IMR-90 (cell line): ENCODE measurements at regions not wholly inside any gene's neighbourhood (a gene's known extent, or its start where the extent isn't known, plus 50 kb on each side); places are given as distances from the start of the nearest gene placed in this dataset.

Source experiments
- ATAC-seq: fragments of 200-7000 bp; cut with Tn5 transposase; 2 replicates; pipeline ENCODE4 v1.9.1; 2020; ENCODE audit warnings: low read depth, mild to moderate bottlenecking, moderate library complexity
- BruUV-seq: library from RNA; stranded (reverse); fragments of 400-500 nt; replicated peaks from 2 replicates; lab custom pipeline; 2021; lab: Mats Ljungman, UMichigan
- CTCF ChIA-PET: fragments of 300-600 bp; formaldehyde crosslinking; extraction: SDS; loops from one replicate; lab custom pipeline; 2021; ENCODE audit warnings: antibody characterized with exemption; lab: Yijun Ruan, JAX
- POLR2A ChIA-PET: fragments of 300-600 bp; sonication (Branson Sonifier 250); formaldehyde crosslinking; loops from one replicate; lab custom pipeline; 2022; ENCODE audit warnings: antibody characterized with exemption; ENCODE audit not compliant: unreplicated experiment; lab: Charles Lee
- DNase-seq: peaks from one replicate; pipeline ENCODE4 v3.0.0; 2013
- H2AFZ ChIP-seq: replicated peaks from 2 replicates; pipeline ENCODE3; 2013; ENCODE audit warnings: low read length, mild to moderate bottlenecking; ENCODE audit not compliant: poor library complexity
- H2AK5ac ChIP-seq: 2 replicates; pipeline ENCODE4 v1.6.1; 2013; ENCODE audit warnings: low read depth, low read length, inconsistent platforms
- H2AK9ac ChIP-seq: replicated peaks from 2 replicates; pipeline ENCODE3; 2013; ENCODE audit warnings: mild to moderate bottlenecking, low read depth, low read length, moderate library complexity; ENCODE audit not compliant: poor library complexity
- H2BK120ac ChIP-seq: 2 replicates; pipeline ENCODE4 v1.6.1; 2013; ENCODE audit warnings: low read depth, low read length, inconsistent platforms
- H2BK15ac ChIP-seq: 3 replicates; pipeline ENCODE4 v1.6.1; 2013; ENCODE audit warnings: low read depth, low read length, inconsistent platforms
- H2BK20ac ChIP-seq: 2 replicates; pipeline ENCODE4 v1.6.1; 2013; ENCODE audit warnings: low read depth, mild to moderate bottlenecking, inconsistent platforms, low read length, moderate library complexity
- H2BK5ac ChIP-seq: 2 replicates; pipeline ENCODE4 v1.6.1; 2013; ENCODE audit warnings: mild to moderate bottlenecking, low read depth, low read length, inconsistent platforms; ENCODE audit not compliant: poor library complexity, severe bottlenecking
- H3K14ac ChIP-seq: replicated peaks from 2 replicates; pipeline ENCODE4 v1.6.1; 2013; ENCODE audit warnings: low read depth, low read length, inconsistent platforms
- H3K18ac ChIP-seq: 2 replicates; pipeline ENCODE4 v1.6.1; 2013; ENCODE audit warnings: low read depth, low read length, control low read depth
- H3K23ac ChIP-seq: 2 replicates; pipeline ENCODE4 v1.6.1; 2013; ENCODE audit warnings: low read depth, low read length, inconsistent platforms
- H3K27ac ChIP-seq: 2 replicates; pipeline ENCODE4 v1.5.1; 2013; ENCODE audit warnings: mild to moderate bottlenecking, control low read depth, low read length; ENCODE audit not compliant: insufficient read depth
- H3K27me3 ChIP-seq: 2 replicates; pipeline ENCODE4 v1.6.1; 2013; ENCODE audit warnings: low read length; ENCODE audit not compliant: control insufficient read depth, insufficient read depth
- H3K36me3 ChIP-seq: 2 replicates; pipeline ENCODE4 v1.6.1; 2013; ENCODE audit warnings: low read length, mixed read lengths; ENCODE audit not compliant: control insufficient read depth, insufficient read depth
- H3K4ac ChIP-seq: 2 replicates; pipeline ENCODE4 v1.6.1; 2013; ENCODE audit warnings: low read depth, low read length, inconsistent platforms
- H3K4me1 ChIP-seq: 2 replicates; pipeline ENCODE4 v1.6.1; 2013; ENCODE audit warnings: low read length, mixed read lengths; ENCODE audit not compliant: control insufficient read depth, insufficient read depth
- H3K4me2 ChIP-seq: 2 replicates; pipeline ENCODE4 v1.6.1; 2013; ENCODE audit warnings: low read depth, mild to moderate bottlenecking, control low read depth, low read length, moderate library complexity
- H3K4me3 ChIP-seq: 2 replicates; pipeline ENCODE4 v1.5.1; 2013; ENCODE audit warnings: low read depth, mild to moderate bottlenecking, control low read depth, low read length, moderate library complexity; ENCODE audit not compliant: insufficient read depth
- H3K56ac ChIP-seq: 2 replicates; pipeline ENCODE4 v1.6.1; 2013; ENCODE audit warnings: low read length, inconsistent platforms; ENCODE audit not compliant: insufficient read depth; ENCODE audit errors: extremely low read depth
- H3K79me1 ChIP-seq, 2 experiments: 2 replicates each; pipeline ENCODE4 v1.6.1; 2013; ENCODE audit warnings: low read length in 2 of 2, inconsistent platforms in 1 of 2, low read depth in 1 of 2
- H3K9ac ChIP-seq: 2 replicates; pipeline ENCODE4 v1.6.1; 2013; ENCODE audit warnings: low read depth, low read length, control low read depth
- H3K9me1 ChIP-seq: 2 replicates; pipeline ENCODE4 v1.6.1; 2013; ENCODE audit warnings: low read length, inconsistent platforms; ENCODE audit not compliant: insufficient read depth
- H3K9me3 ChIP-seq: 2 replicates; pipeline ENCODE4 v1.6.1; 2013; ENCODE audit warnings: low read length; ENCODE audit not compliant: control insufficient read depth, insufficient read depth
- H4K20me1 ChIP-seq: 2 replicates; pipeline ENCODE4 v1.6.1; 2013; ENCODE audit warnings: low read length, inconsistent platforms; ENCODE audit not compliant: insufficient read depth
- H4K5ac ChIP-seq: 2 replicates; pipeline ENCODE4 v1.6.1; 2013; ENCODE audit warnings: mild to moderate bottlenecking, low read depth, low read length, control low read depth
- H4K8ac ChIP-seq, 2 experiments: 2 replicates each; pipeline ENCODE4 v1.6.1; 2013; ENCODE audit warnings: low read depth in 2 of 2, low read length in 2 of 2, control low read depth in 1 of 2, inconsistent platforms in 1 of 2
- H4K91ac ChIP-seq: 2 replicates; pipeline ENCODE4 v1.6.1; 2013; ENCODE audit warnings: low read depth, low read length, inconsistent platforms; ENCODE audit not compliant: insufficient read depth
- BHLHE40 ChIP-seq: fragments of 150-350 bp; IDR thresholded peaks from 2 replicates; pipeline ENCODE4 v1.6.1; 2016; ENCODE audit warnings: mild to moderate bottlenecking, low read depth, low read length
- CHD1 ChIP-seq: IDR thresholded peaks from 2 replicates; pipeline ENCODE4 v1.6.1; 2012; ENCODE audit warnings: low read depth, low read length, improper control_type of control experiment
- FOS ChIP-seq: fragments of 150-350 bp; IDR thresholded peaks from 2 replicates; pipeline ENCODE4 v1.6.1; 2016; ENCODE audit warnings: low read depth, low read length
- MAFK ChIP-seq: IDR thresholded peaks from 2 replicates; pipeline ENCODE4 v1.6.1; 2012; ENCODE audit warnings: low read depth, low read length, improper control_type of control experiment
- MAZ ChIP-seq: IDR thresholded peaks from 2 replicates; pipeline ENCODE4 v1.6.1; 2012; ENCODE audit warnings: low read depth, mild to moderate bottlenecking, low read length, improper control_type of control experiment, moderate library complexity, borderline replicate concordance
- MXI1 ChIP-seq: IDR thresholded peaks from 2 replicates; pipeline ENCODE4 v1.6.1; 2012; ENCODE audit warnings: low read depth, mild to moderate bottlenecking, low read length, moderate library complexity, borderline replicate concordance
- POLR2A ChIP-seq: IDR thresholded peaks from 2 replicates; pipeline ENCODE4 v1.6.1; 2012; ENCODE audit warnings: mild to moderate bottlenecking, low read depth, low read length
- RAD21 ChIP-seq: IDR thresholded peaks from 2 replicates; pipeline ENCODE4 v1.6.1; 2012; ENCODE audit warnings: low read length, improper control_type of control experiment
- RCOR1 ChIP-seq: IDR thresholded peaks from 2 replicates; pipeline ENCODE4 v1.6.1; 2012; ENCODE audit warnings: mild to moderate bottlenecking, low read length, improper control_type of control experiment; ENCODE audit not compliant: insufficient replicate concordance
- RFX5 ChIP-seq: IDR thresholded peaks from 2 replicates; pipeline ENCODE4 v1.8.0; 2012; ENCODE audit warnings: low read depth, mild to moderate bottlenecking, low read length, moderate library complexity
- SMC3 ChIP-seq: fragments of 150-350 bp; IDR thresholded peaks from 2 replicates; pipeline ENCODE4 v1.6.1; 2016; ENCODE audit warnings: low read depth, mild to moderate bottlenecking, antibody characterized with exemption, low read length, moderate library complexity
- USF2 ChIP-seq: fragments of 150-350 bp; IDR thresholded peaks from 2 replicates; pipeline ENCODE4 v1.6.1; 2017; ENCODE audit warnings: mild to moderate bottlenecking, antibody characterized with exemption, low read length, low read depth
- WGBS, 2 experiments: methylation state at CpG; one replicate each; pipeline versions ENCODE4 v1.1.5 to v1.1.7; 2013; ENCODE audit warnings: missing lambda C conversion rate in 2 of 2; ENCODE audit not compliant: insufficient read length in 1 of 2; ENCODE audit errors: extremely low coverage in 2 of 2; 5-methylcytosine and 5-hydroxymethylcytosine counted together
- dilution Hi-C: fragments of 300-500 bp; cut with HindIII; formaldehyde crosslinking; loops from one replicate; pipeline ENCODE4 v1.14.3; 2018; ENCODE audit warnings: low sequenced_read_pairs; ENCODE audit not compliant: unreplicated experiment
- in situ Hi-C: fragments of 300-500 bp; cut with MboI; formaldehyde crosslinking; loops from 3 replicates; pipeline ENCODE4 v1.14.3; 2019; ENCODE audit warnings: low sequenced_read_pairs, inconsistent platforms, mixed read lengths
- intact Hi-C: fragments of 100-400 bp; cut with micrococcal nuclease; formaldehyde crosslinking; loops from 2 replicates; pipeline ENCODE4 v1.10.0; 2022
- TF ChIP-seq, protein P1 (sequence below): fragments of 150-350 bp; IDR thresholded peaks from 2 replicates; pipeline ENCODE4 v1.6.1; 2016; ENCODE audit warnings: low read depth, mild to moderate bottlenecking, low read length, moderate library complexity, borderline replicate concordance
- TF ChIP-seq, protein P2 (sequence below): conservative IDR thresholded peaks from 2 replicates; pipeline ENCODE4 v1.5.1; 2012; ENCODE audit warnings: mild to moderate bottlenecking, low read depth, low read length, improper control_type of control experiment

DNA sequence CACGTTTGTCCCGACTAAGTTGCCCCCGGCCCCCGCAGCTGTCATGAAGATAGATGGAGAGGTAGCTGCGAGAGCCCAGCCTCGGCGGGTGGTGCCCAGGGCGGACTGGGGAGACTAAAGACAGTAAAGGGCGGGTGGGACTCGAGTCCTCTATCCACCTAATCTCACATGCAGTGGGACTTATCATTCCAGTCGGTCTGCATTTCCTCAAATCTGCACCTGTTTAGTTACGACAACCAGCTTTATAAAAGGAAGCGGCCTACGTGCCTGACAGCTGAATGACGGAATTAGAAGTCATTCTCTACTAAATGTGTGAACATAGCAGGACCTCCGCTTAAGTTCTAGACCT is 109.8 kb upstream of the EGLN3 start:
- Histone ChIP-seq H3K14ac (no peak overlapping the region; the same call in 1 of the 2 replicates), H3K27ac (peak overlapping the region; percentile 39; the same call in 1 of the 2 replicates), H2BK20ac (no peak overlapping the region), H2BK120ac (peak overlapping the region; percentile 82), H3K4me1 (0 out of 2 replicates have a peak, but pooled peaks cover 4% of the 10 kb centered on the region), H3K4me2 (peak overlapping the region; percentile 65), H4K20me1 (no peaks in the 10 kb centered on the region), H3K36me3 (no peaks in the 10 kb centered on the region), H3K9me3 (no peaks in the 10 kb centered on the region), H3K4me3 (peak overlapping the region; percentile 65), H3K27me3 (peaks cover 4% of the 10 kb centered on the region), H4K5ac (peak overlapping the region; percentile 88), H4K91ac (peak overlapping the region; percentile 91), H3K79me1 (no peaks in the 10 kb centered on the region), H3K18ac (no peak overlapping the region; the same call in 1 of the 2 replicates), H3K23ac (no peak overlapping the region), H3K9ac (peak overlapping the region; percentile 36; the same call in 1 of the 2 replicates), H2BK5ac (peak overlapping the region; percentile 58), H3K9me1 (0 out of 2 replicates have a peak, but pooled peaks cover 3% of the 10 kb centered on the region), H3K4ac (peak overlapping the region; percentile 65), H2BK15ac (peak overlapping the region; percentile 72; the same call in 2 of the 3 replicates), H2AFZ (peak overlapping the region; percentile 92), H3K56ac (no peak overlapping the region), H2AK9ac (peak overlapping the region; percentile 12), H4K8ac (peak overlapping the region; percentile 73 to 81), H2AK5ac (0 out of 2 replicates have a peak overlapping the region, but pooled peaks have one; percentile 27)
- no peak for TF ChIP-seq POLR2A
- no peak for TF ChIP-seq FOS
- TF ChIP-seq, protein P1, sequence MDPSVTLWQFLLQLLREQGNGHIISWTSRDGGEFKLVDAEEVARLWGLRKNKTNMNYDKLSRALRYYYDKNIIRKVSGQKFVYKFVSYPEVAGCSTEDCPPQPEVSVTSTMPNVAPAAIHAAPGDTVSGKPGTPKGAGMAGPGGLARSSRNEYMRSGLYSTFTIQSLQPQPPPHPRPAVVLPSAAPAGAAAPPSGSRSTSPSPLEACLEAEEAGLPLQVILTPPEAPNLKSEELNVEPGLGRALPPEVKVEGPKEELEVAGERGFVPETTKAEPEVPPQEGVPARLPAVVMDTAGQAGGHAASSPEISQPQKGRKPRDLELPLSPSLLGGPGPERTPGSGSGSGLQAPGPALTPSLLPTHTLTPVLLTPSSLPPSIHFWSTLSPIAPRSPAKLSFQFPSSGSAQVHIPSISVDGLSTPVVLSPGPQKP, result no peak
- TF ChIP-seq RAD21, result no peak
- TF ChIP-seq MAZ, result no peak
- TF ChIP-seq MAFK, result no peak
- TF ChIP-seq MXI1, result no peak
- TF ChIP-seq CHD1, result no peak
- no peak for TF ChIP-seq USF2
- TF ChIP-seq RCOR1, result no peak
- TF ChIP-seq RFX5, result no peak
- TF ChIP-seq, protein P2, sequence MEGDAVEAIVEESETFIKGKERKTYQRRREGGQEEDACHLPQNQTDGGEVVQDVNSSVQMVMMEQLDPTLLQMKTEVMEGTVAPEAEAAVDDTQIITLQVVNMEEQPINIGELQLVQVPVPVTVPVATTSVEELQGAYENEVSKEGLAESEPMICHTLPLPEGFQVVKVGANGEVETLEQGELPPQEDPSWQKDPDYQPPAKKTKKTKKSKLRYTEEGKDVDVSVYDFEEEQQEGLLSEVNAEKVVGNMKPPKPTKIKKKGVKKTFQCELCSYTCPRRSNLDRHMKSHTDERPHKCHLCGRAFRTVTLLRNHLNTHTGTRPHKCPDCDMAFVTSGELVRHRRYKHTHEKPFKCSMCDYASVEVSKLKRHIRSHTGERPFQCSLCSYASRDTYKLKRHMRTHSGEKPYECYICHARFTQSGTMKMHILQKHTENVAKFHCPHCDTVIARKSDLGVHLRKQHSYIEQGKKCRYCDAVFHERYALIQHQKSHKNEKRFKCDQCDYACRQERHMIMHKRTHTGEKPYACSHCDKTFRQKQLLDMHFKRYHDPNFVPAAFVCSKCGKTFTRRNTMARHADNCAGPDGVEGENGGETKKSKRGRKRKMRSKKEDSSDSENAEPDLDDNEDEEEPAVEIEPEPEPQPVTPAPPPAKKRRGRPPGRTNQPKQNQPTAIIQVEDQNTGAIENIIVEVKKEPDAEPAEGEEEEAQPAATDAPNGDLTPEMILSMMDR, result no peak
- no peak for TF ChIP-seq SMC3
- TF ChIP-seq BHLHE40, result no peak
- CTCF ChIA-PET, result no interaction called here
- intact Hi-C loops, result no loop called here
- no CpG with 5 or more reads among the region's 16 CpGs for WGBS, 2 experiments
- in situ Hi-C loops, result no loop called here
- POLR2A ChIA-PET, result no interaction called here
- dilution Hi-C loops, result no loop called here
- ATAC-seq, result no peak
- BruUV-seq, result no TSS peak
- DNase-seq, result no peak
